GM12878 (cell line): ENCODE measurements at regions not wholly inside any gene's neighbourhood (a gene's known extent, or its start where the extent isn't known, plus 50 kb on each side); places are given as distances from the start of the nearest gene placed in this dataset.

Experiments used
- ATAC-seq: fragments of 200-7000 bp; cut with Tn5 transposase; 3 replicates; pipeline ENCODE4 v1.9.1; 2020; ENCODE audit warnings: mild to moderate bottlenecking, moderate library complexity
- BruUV-seq: library from RNA; stranded (reverse); fragments of 400-500 nt; replicated peaks from 2 replicates; lab custom pipeline; 2021; lab: Mats Ljungman, UMichigan
- CTCF ChIA-PET: fragments of 300-600 bp; sonication (Branson Sonifier 250); formaldehyde crosslinking; extraction: SDS; loops from one replicate; lab custom pipeline; 2021; ENCODE audit warnings: inconsistent platforms; lab: Yijun Ruan, JAX
- POLR2A ChIA-PET: fragments of 350-600 bp; formaldehyde crosslinking; extraction: SDS; loops from one replicate; lab custom pipeline; 2021; ENCODE audit warnings: inconsistent platforms; lab: Charles Lee
- RAD21 ChIA-PET: fragments of 300-600 bp; sonication (Branson Sonifier 250); formaldehyde crosslinking; loops from one replicate; lab custom pipeline; 2023; ENCODE audit warnings: antibody characterized with exemption; ENCODE audit not compliant: unreplicated experiment; lab: Charles Lee
- SMC1A ChIA-PET: fragments of 300-600 bp; sonication (Branson Sonifier 250); formaldehyde crosslinking; loops from one replicate; lab custom pipeline; 2023; ENCODE audit not compliant: unreplicated experiment, uncharacterized antibody; lab: Charles Lee
- DNase-seq: peaks from one replicate; pipeline ENCODE4 v3.0.0-alpha.2; 2011; ENCODE audit warnings: low read depth, low spot score
- FAIRE-seq: peaks from 3 replicates; lab custom pipeline; 2011; peaks lifted over from hg19 to GRCh38; lab: Jason Lieb, UNC
- H2AFZ ChIP-seq: 2 replicates; pipeline ENCODE4 v1.6.0; 2011; ENCODE audit warnings: low read depth, low read length, control low read depth; ENCODE audit not compliant: control insufficient read depth
- H3K27ac ChIP-seq: 2 replicates; pipeline ENCODE4 v1.5.1; 2011; ENCODE audit warnings: control low read depth; ENCODE audit not compliant: control insufficient read depth, insufficient read depth
- H3K27me3 ChIP-seq, 2 experiments: replicated peaks in 1 of 2; 2 replicates each; pipeline versions ENCODE4 v1.6.0 to v1.6.1; 2011; ENCODE audit warnings: low read length in 1 of 2; ENCODE audit not compliant: control insufficient read depth in 2 of 2, insufficient read depth in 2 of 2
- H3K36me3 ChIP-seq, 2 experiments: 2 replicates each; pipeline ENCODE4 v1.5.1; 2011; ENCODE audit warnings: low read length in 1 of 2; ENCODE audit not compliant: control insufficient read depth in 2 of 2, insufficient read depth in 2 of 2
- H3K4me1 ChIP-seq: 2 replicates; pipeline ENCODE4 v1.6.1; 2011; ENCODE audit warnings: mild to moderate bottlenecking, low read length, moderate library complexity, mixed read lengths; ENCODE audit not compliant: control insufficient read depth, insufficient read depth
- H3K4me2 ChIP-seq: 2 replicates; pipeline ENCODE4 v1.6.0; 2011; ENCODE audit warnings: control low read depth; ENCODE audit not compliant: control insufficient read depth, insufficient read depth
- H3K4me3 ChIP-seq: fragments of 200-600 bp; sonication (generic); 2 replicates; pipeline ENCODE4 v1.5.1; 2016
- H3K79me2 ChIP-seq: 2 replicates; pipeline ENCODE4 v1.6.0; 2011; ENCODE audit warnings: low read length; ENCODE audit not compliant: control insufficient read depth, insufficient read depth
- H3K9ac ChIP-seq: 2 replicates; pipeline ENCODE4 v1.8.0; 2011; ENCODE audit warnings: low read length, control low read depth, mixed read lengths; ENCODE audit not compliant: control insufficient read depth, insufficient read depth
- H3K9me3 ChIP-seq: replicated peaks from 3 replicates; pipeline ENCODE4 v1.5.1; 2011; ENCODE audit warnings: mild to moderate bottlenecking, low read length; ENCODE audit not compliant: control insufficient read depth, insufficient read depth
- H4K20me1 ChIP-seq: 2 replicates; pipeline ENCODE4 v1.6.0; 2011; ENCODE audit not compliant: control insufficient read depth, insufficient read depth
- ATF2 ChIP-seq: IDR thresholded peaks from 2 replicates; pipeline ENCODE4 v1.6.1; 2012; ENCODE audit warnings: low read length, inconsistent platforms
- BHLHE40 ChIP-seq, 2 experiments: fragments of 450-650 bp in 1 of 2; IDR thresholded peaks; 2 replicates each; pipeline ENCODE4 v1.6.1; 2011 to 2017; ENCODE audit warnings: low read depth in 2 of 2, borderline replicate concordance in 1 of 2, improper control_type of control experiment in 1 of 2, low read length in 1 of 2, mild to moderate bottlenecking in 1 of 2
- CEBPZ ChIP-seq: fragments of 150-350 bp; IDR thresholded peaks from 2 replicates; pipeline ENCODE4 v1.6.1; 2016; ENCODE audit warnings: low read depth, low read length
- EED ChIP-seq: sonication (generic); IDR thresholded peaks from 2 replicates; pipeline ENCODE4 v1.6.1; 2016; ENCODE audit warnings: antibody characterized with exemption, low read depth
- EZH2 ChIP-seq: IDR thresholded peaks from 2 replicates; pipeline ENCODE4 v1.6.1; 2012; ENCODE audit warnings: low read depth, mild to moderate bottlenecking, control low read depth, inconsistent platforms, low read length, borderline replicate concordance; ENCODE audit not compliant: control insufficient read depth
- IKZF1 ChIP-seq: fragments of 450-650 bp; conservative IDR thresholded peaks from 2 replicates; pipeline ENCODE4 v1.6.1; 2017; ENCODE audit warnings: antibody characterized with exemption, mild to moderate bottlenecking
- PAX5 ChIP-seq: IDR thresholded peaks from 2 replicates; pipeline ENCODE4 v1.6.1; 2011; ENCODE audit warnings: low read depth, low read length, borderline replicate concordance
- SPI1 ChIP-seq: IDR thresholded peaks from 2 replicates; pipeline ENCODE4 v1.6.1; 2011; ENCODE audit warnings: low read depth, mild to moderate bottlenecking, low read length, moderate library complexity, borderline replicate concordance; ENCODE audit not compliant: insufficient read depth
- SRF ChIP-seq, 2 experiments: IDR thresholded peaks; 2 replicates each; pipeline ENCODE4 v1.6.1; 2011; ENCODE audit warnings: low read depth in 2 of 2, low read length in 2 of 2, mild to moderate bottlenecking in 1 of 2, moderate library complexity in 1 of 2
- YBX1 ChIP-seq: fragments of 450-650 bp; IDR thresholded peaks from 2 replicates; pipeline ENCODE4 v1.6.1; 2016; ENCODE audit warnings: antibody characterized with exemption
- ZBTB11 ChIP-seq: fragments of 450-650 bp; formaldehyde crosslinking; IDR thresholded peaks from 2 replicates; pipeline ENCODE4 v1.5.0; 2022; ENCODE audit warnings: mild to moderate bottlenecking, missing genetic modification characterization
- ZBTB4 ChIP-seq: fragments of 450-650 bp; formaldehyde crosslinking; IDR thresholded peaks from 2 replicates; pipeline ENCODE4 v1.4.0; 2022; ENCODE audit warnings: mild to moderate bottlenecking, moderate library complexity
- ZNF217 ChIP-seq: fragments of 450-650 bp; IDR thresholded peaks from 2 replicates; pipeline ENCODE4 v1.6.1; 2017; ENCODE audit warnings: antibody characterized with exemption, mild to moderate bottlenecking
- ZNF274 ChIP-seq: IDR thresholded peaks from one replicate; pipeline ENCODE4 v1.8.0; 2011; ENCODE audit not compliant: insufficient read length, insufficient read depth
- in situ Hi-C: fragments of 300-500 bp; cut with MboI; formaldehyde crosslinking; loops from 9 replicates; pipeline ENCODE4 v1.14.3; 2018; ENCODE audit warnings: mixed read lengths
- intact Hi-C: fragments of 100-400 bp; cut with micrococcal nuclease; formaldehyde crosslinking; loops from one replicate; pipeline ENCODE4 v1.14.2; 2022; ENCODE audit not compliant: unreplicated experiment

- H3K9ac ChIP-seq, result no peak overlapping the region
- RAD21 ChIA-PET, result no interaction called here
- no peaks in the 10 kb centered on the region for H4K20me1 ChIP-seq
- POLR2A ChIA-PET, result no interaction called here
- ATAC-seq (no peak), DNase-seq (no peak), FAIRE-seq (no peak)
- no peak overlapping the region for H3K27ac ChIP-seq
- SMC1A ChIA-PET, result interaction anchor here (1.5 kb wide), 1 partner anchor 390 kb away, joined by 3 read pairs; no protein-coding TSS in a partner anchor
- H2AFZ ChIP-seq, result no peak overlapping the region
- H3K79me2 ChIP-seq, result no peaks in the 10 kb centered on the region
- BruUV-seq, result no TSS peak
- H3K4me3 ChIP-seq, result no peak overlapping the region
- CTCF ChIA-PET, result no interaction called here
- no peak overlapping the region for H3K4me2 ChIP-seq
- no peaks in the 10 kb centered on the region for H3K9me3 ChIP-seq
- in situ Hi-C loops, result no loop called here
- TF ChIP-seq ATF2 (no peak), EED (no peak), BHLHE40 (IDR thresholded peaks at IDR 0.05; ENCODE audit: borderline replicate concordance in 1 of 2, low read depth in 2 of 2, low read length in 1 of 2) (no peak), IKZF1 (no peak), ZBTB4 (CRISPR knock-in tag) (no peak), ZBTB11 (CRISPR knock-in tag) (no peak), ZNF217 (no peak), ZNF274 (no peak), CEBPZ (no peak), YBX1 (no peak), PAX5 (no peak), EZH2 (no peak), SPI1 (no peak), SRF (IDR thresholded peaks at IDR 0.05; ENCODE audit: low read depth in 2 of 2, low read length in 2 of 2) (no peak)
- intact Hi-C loops, result no loop called here
- H3K27me3 ChIP-seq, result no peaks in the 10 kb centered on the region
- no peaks in the 10 kb centered on the region for H3K4me1 ChIP-seq
- H3K36me3 ChIP-seq, result no peaks in the 10 kb centered on the region
These were observed 65.3 kb upstream of the TSPAN8 start for GRCh38 chr12:71223139-71223538.
